ENCODE measurements at regions not wholly inside any gene's neighbourhood (a gene's known extent, or its start where the extent isn't known, plus 50 kb on each side); places are given as distances from the start of the nearest gene placed in this dataset.

GRCh38 chrX:36436361-36436760, 516.8 kb downstream of the CFAP47 start:
- H3K27me3 ChIP-seq, result no peaks in the 10 kb centered on the region
- H3K4me3 ChIP-seq, result no peak overlapping the region
- intact Hi-C loops (cut with DNase I), result no loop called here
- no peak for DNase-seq (ENCODE audit: low spot score in 2 of 2)
- H3K9me3 ChIP-seq, result no peaks in the 10 kb centered on the region
- H3K4me1 ChIP-seq, result no peaks in the 10 kb centered on the region
- H3K27ac ChIP-seq, result no peak overlapping the region
- no peaks in the 10 kb centered on the region for H3K36me3 ChIP-seq
- TF ChIP-seq CTCF (IDR thresholded peaks at IDR 0.05), result no peak

DNA sequence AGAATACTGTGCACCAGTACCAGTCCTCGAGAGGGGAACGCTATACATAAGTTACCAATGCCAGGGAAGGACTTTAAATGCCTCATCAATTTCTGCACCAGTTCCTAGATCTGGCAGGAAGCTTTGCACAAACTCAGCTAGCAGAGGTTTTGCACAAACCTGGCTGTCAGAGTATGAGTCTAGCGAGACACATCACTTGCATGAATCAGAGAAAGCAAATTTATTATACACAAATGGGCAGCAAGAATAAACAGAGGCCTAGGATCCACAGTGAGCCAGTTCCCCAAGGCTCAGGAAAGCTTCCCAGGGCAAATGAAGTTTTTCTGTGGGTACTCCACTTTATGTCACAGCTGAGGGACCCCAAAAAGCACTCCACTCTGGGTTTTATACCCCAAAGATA, 523.5 kb downstream of the CFAP47 start:
- DNase-seq (ENCODE audit: low spot score in 2 of 2), result no peak

DNA sequence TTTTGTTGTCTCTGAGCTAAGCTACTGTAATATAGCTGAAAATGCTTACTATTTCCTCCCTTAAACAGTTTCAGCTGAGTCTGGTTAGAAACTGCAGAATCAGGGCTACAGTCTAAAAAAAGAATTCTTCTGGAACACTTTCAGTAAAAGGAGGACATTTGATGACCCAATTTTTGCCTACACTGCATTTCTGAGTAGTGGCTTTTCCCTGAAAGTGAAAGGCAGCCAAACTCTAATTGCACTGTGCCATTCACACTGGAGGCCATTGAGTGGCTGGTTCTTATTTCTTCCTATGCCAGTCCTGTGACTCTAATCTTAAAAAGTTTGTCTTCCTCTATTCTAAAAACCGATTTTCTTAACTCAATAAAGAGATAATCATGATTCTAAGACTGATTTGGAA, 526.0 kb downstream of the CFAP47 start:
- Histone ChIP-seq H3K36me3 (no peaks in the 10 kb centered on the region), H3K27me3 (no peaks in the 10 kb centered on the region), H3K4me3 (no peak overlapping the region), H3K9me3 (peaks cover 0 to 8% of the 10 kb centered on the region in 2 donors), H3K4me1 (no peaks in the 10 kb centered on the region), H3K27ac (no peak overlapping the region)
- no peak for TF ChIP-seq CTCF (IDR thresholded peaks at IDR 0.05)
- intact Hi-C loops (cut with DNase I), result no loop called here
- DNase-seq (ENCODE audit: low spot score in 2 of 2), result no peak

More for the DNA sequence above, 523.5 kb downstream of the CFAP47 start:
- Histone ChIP-seq H3K36me3 (no peaks in the 10 kb centered on the region), H3K4me1 (no peaks in the 10 kb centered on the region), H3K27me3 (no peaks in the 10 kb centered on the region), H3K27ac (no peak overlapping the region), H3K9me3 (no peaks in the 10 kb centered on the region), H3K4me3 (no peak overlapping the region)
- no peak for TF ChIP-seq CTCF (IDR thresholded peaks at IDR 0.05)
- intact Hi-C loops (cut with DNase I), result no loop called here

DNA sequence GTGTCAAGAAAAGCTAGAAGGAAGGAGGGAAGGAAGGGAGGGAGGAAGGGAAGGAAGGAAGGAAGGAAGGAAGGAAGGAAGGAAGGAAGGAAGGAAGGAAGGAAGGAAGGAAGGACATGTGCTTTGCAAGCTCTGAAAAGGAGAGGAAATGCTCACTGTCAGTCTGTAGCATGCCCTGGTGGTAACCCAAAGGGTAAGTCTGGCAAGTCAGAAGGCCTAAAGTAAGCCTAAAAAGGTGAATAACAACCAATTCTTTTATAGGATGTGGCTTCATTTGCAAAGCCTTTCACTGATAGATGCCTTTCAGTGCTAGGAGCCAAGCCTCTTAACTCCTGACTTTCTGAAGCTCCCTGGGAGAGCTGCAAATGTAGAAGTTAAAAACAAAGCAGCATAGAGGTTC, 542.6 kb downstream of the CFAP47 start:
- intact Hi-C loops (cut with DNase I), result no loop called here
- DNase-seq (ENCODE audit: low spot score in 2 of 2), result no peak
- no peak for TF ChIP-seq CTCF (IDR thresholded peaks at IDR 0.05)
- H3K27me3 ChIP-seq, result no peaks in the 10 kb centered on the region
- no peak overlapping the region for H3K27ac ChIP-seq
- no peaks in the 10 kb centered on the region for H3K36me3 ChIP-seq
- H3K4me1 ChIP-seq, result no peaks in the 10 kb centered on the region
- H3K9me3 ChIP-seq, result no peaks in the 10 kb centered on the region
- H3K4me3 ChIP-seq, result no peak overlapping the region

GRCh38 chrX:36480441-36480990, 527.6 kb upstream of the FAM47C start:
- no peak for DNase-seq (ENCODE audit: low spot score in 2 of 2)
- H3K36me3 ChIP-seq, result no peaks in the 10 kb centered on the region
- intact Hi-C loops (cut with DNase I), result no loop called here
- TF ChIP-seq CTCF (IDR thresholded peaks at IDR 0.05), result no peak
- no peaks in the 10 kb centered on the region for H3K4me1 ChIP-seq
- no peak overlapping the region for H3K4me3 ChIP-seq
- no peak overlapping the region for H3K27ac ChIP-seq
- no peaks in the 10 kb centered on the region for H3K27me3 ChIP-seq
- no peaks in the 10 kb centered on the region for H3K9me3 ChIP-seq

DNA sequence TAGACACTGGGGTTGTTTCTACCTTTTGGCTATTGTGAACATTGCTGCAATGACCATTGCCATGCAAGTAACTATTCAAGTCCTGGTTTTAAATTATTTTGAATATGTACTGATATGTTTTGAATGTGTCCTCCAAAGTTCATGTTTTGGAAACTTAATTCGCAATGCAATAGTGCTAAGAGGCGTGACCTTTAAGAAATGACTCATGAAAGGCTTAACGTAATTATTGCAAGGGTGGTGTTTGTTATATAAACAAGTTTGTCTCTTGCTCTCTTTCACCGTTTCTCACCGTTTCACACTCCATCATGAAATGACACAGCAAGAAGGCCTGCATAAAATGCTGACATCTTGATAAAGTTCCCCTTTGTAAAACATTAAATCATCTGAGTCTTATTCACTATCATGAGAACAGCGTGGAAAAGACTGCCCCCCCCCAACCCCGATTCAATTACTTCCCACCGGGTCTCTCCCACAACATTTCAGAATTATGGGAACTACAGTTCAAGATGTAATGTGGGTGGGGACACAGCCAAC, 506.9 kb upstream of the FAM47C start:
- Histone ChIP-seq H3K27ac (no peak overlapping the region), H3K36me3 (no peaks in the 10 kb centered on the region), H3K27me3 (no peaks in the 10 kb centered on the region), H3K4me3 (no peak overlapping the region), H3K9me3 (no peaks in the 10 kb centered on the region), H3K4me1 (no peaks in the 10 kb centered on the region)
- no peak for TF ChIP-seq CTCF (IDR thresholded peaks at IDR 0.05)
- intact Hi-C loops (cut with DNase I), result no loop called here
- DNase-seq (ENCODE audit: low spot score in 2 of 2), result no peak

Measured in ascending aorta (tissue), 2 donors.